Activated effector memory CD4-positive, alpha-beta T cell treated with Interleukin-2 at 50 U/mL for 16 hours (primary cell): ENCODE measurements at regions not wholly inside any gene's neighbourhood (a gene's known extent, or its start where the extent isn't known, plus 50 kb on each side); places are given as distances from the start of the nearest gene placed in this dataset.

ENCODE experiments used
- DNase-seq: peaks from one replicate; pipeline ENCODE4 v3.0.0-alpha.2; 2020

DNA sequence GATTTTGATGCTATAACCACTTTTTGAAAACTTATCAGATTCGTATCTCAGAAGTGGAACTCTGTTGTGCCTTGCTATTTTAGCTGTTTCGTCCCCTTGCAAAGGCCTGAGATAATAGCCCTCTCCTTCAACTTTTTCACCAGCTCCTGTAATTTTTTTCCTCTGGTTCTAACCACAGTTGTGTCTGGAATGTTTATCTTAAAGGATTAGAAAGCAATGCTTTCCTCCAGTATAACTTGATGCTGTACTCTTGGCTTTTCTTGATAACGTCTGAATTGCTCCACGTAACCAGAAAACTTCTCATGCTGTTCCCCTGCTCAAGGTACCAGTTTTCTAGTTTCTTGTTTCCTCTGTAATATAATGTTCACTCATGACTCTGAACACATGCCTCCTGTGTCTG, 209.4 kb downstream of the DTWD2 start:
- no peak for DNase-seq

GRCh38 chr5:118777189-118777736, 211.1 kb downstream of the DTWD2 start:
- no peak for DNase-seq

DNA sequence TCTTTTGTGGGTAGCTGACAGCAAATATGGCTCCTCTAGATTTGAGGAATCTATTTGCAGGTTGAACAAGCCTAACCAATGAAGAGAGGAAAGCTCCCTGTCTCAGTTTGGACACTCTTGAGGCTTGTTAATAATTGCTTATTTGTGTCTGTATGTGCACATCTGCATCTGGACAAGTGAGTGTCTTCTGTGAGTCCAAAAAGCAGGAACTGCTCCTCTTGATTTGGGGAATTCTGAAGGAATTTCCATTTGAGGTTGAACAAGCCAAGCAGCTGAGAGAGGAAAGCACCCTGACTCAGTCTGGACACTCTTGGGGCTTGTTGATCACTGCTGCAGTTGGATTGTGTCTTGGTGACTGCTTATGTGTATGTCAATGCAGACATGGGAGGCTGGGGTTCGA, 211.6 kb downstream of the DTWD2 start:
- DNase-seq = no peak

GRCh38 chr5:118775790-118776499, 212.4 kb downstream of the DTWD2 start:
- DNase-seq = no peak

DNA sequence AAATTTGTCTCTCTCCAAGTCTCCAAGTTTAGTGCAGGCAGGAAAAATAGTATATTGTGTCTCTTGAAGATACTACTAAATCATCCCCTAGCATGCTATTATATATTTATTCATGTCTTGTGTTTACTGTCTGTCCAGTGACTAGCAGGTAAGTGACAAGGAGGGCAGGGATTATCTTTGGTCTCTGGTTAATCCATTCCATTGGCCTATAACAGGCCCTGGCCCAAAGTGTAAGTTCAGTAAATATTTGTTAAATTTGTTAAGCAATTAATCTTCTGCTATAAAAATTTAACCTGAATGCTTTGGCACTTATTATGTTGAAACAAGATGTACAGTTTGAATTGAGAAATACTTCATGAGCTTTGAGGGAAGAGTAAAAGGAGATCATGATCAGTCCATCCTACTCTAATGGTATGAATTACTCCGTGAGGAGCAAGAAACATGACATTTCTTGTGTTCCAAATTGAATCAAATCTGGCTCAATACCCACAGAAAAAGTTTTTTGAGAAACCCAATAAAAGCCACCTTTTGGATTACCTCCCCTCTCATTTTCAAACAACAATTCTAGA, 219.7 kb downstream of the DTWD2 start:
- DNase-seq = no peak

DNA sequence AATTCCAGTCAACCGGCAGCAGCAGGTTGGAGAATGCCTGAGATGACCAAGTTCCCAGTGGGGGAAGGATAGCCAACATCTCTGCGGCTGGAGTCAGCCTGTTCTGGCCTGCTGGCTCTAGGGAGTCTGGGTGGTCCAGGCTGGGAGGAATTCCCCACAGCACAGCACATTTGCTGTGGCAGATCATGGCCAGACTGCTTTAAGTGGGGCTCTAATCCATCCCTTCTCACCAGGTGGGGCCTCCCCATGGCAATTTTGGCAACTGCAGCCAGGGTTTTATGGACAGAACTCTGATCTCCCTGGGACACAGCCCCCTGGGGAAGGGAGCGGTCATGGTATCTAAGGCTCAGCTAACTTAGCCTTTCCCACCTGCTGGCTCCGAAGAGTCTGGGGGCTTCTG, 226.1 kb downstream of the DTWD2 start:
- DNase-seq = no peak

DNA sequence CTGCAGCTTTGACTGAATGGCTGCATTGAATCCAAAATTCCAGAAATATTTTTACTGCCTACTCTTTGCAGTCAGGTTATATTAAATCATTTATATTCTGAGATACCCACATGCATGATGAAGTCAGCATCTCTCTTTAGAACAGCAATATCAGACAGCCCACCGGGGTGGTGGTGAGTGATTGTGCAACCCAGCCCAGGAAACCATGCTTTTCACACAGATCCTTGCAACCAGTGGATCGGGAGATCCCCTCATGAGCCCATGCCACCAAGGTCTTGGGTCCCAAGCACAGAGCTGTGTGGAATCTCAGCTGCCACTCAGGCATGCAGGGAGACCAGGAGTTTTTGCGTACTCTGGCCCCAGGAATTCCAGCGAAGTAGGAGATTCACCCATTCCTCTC, 226.5 kb downstream of the DTWD2 start:
- DNase-seq = no peak

- DNase-seq = no peak
Measured at GRCh38 chr5:118752969-118753368, 235.4 kb downstream of the DTWD2 start.

- DNase-seq = no peak
Measured at GRCh38 chr5:118736396-118736795, 252.0 kb downstream of the DTWD2 start.

GRCh38 chr5:118733394-118733793, 255.0 kb downstream of the DTWD2 start:
- no peak for DNase-seq

DNA sequence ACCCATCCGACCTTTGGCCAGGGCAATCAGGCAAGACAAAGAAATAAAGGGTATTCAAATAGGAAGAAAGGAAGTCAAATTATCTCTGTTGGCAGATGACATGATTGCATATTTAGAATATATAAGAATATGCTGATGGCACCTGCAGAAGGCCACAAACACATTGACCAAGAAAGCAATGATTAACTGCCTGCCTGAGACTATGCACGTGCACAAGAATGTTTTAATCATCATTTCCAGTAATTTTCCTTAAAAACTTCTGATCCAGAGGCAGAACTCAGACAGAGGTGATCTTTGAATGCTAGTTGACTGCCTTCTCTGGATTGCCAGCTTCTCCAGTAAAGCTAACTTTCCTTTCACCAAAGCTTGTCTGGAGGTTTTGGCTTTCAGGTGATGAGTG, 260.2 kb downstream of the DTWD2 start:
- DNase-seq = no peak

DNA sequence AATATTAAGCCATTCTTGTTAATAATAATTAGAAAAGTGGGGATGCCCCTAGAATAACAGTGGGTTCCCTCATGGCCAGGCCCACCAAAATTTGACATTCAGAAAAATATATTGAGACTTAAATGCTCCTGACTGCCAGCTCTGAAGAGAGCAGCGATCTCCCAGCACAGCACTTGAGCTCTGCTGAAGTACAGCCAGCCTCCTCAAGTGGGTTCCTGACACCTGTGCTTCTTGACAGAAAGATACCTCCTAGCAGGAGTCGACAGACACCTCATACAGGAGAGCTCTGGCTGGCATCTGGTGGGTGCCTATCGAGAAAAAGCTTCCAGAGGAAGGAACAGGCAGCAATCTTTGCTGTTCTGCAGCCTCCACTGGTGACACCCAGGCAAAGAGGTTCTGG, 261.5 kb downstream of the DTWD2 start:
- no peak for DNase-seq

- no peak for DNase-seq
Measured at GRCh38 chr5:118723021-118723338, 265.4 kb downstream of the DTWD2 start.

- no peak for DNase-seq
Measured at GRCh38 chr5:118722122-118723020, 266.0 kb downstream of the DTWD2 start.

DNA sequence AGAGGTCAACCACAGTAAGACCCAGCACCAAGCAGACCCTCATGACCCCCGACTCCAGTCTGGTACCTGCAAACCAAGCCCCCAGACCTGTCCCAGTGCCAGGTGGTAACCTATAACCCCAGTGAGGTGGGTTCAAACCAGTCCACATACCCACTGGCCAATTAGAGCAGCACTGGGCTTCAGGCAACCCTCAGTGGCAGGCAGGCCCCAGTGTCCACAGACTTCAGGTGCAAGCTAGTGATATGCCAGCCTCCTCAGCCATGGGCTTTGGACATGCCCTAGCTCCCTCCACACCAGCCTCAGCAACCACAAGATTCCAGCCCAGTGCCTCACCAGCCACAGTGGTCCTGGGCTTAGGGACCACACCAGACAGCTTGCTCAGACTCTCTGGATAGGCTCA, 276.6 kb downstream of the DTWD2 start:
- no peak for DNase-seq

DNA sequence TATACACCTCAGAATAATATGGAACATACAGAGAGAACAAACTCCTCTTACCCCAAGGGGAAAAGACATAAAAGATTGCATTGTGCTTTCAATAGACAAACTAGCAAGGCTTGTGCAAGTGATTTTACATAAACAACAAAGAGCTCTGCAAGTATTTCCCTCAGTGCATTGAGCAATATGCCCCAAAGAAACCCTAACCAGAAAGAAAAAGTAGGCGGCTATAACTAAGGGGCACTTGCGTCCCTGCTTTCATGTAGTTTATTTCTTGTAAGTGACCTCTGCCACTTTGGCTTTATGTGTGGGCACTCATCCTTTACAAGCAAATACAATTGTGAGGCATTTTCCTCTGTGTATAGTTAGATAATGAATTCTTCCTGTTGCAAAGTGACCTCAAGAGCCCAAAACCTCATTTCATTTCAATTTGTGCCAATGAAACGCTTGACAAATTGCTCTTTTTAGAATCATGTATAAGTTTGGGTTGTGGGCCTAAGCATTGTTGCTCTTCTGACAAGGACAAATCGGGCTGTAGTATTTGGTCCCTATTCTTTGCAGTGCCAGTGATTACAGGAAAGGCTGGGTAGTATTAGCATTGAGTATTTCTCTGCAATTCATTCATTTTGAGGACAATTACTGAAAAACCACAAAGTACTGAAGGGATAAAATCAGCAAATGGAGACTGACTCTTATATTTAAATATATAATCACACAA, 282.2 kb downstream of the DTWD2 start:
- no peak for DNase-seq

DNA sequence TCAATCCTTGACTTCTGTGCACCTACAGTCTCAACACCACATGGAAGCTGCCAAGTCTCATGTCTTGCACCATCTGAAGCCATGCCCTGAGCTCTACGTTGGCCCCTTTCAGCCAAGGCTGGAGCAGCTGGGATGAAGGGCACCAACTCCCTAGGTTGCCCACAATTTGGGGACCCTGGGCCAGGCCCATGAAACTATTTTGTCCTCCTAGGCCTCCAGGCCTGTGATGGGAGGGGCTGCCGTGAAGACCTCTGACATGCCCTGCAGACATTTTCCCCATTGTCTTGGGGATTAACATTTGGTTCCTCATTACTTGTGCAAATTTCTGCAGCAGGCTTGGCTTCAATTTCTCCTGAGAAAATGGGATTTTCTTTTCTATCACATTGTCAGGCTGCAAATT, 285.1 kb downstream of the DTWD2 start:
- DNase-seq = no peak

GRCh38 chr5:118701791-118702190, 286.6 kb downstream of the DTWD2 start:
- DNase-seq = no peak

- DNase-seq = no peak
Measured at GRCh38 chr5:118700510-118700909, 287.8 kb downstream of the DTWD2 start.

DNA sequence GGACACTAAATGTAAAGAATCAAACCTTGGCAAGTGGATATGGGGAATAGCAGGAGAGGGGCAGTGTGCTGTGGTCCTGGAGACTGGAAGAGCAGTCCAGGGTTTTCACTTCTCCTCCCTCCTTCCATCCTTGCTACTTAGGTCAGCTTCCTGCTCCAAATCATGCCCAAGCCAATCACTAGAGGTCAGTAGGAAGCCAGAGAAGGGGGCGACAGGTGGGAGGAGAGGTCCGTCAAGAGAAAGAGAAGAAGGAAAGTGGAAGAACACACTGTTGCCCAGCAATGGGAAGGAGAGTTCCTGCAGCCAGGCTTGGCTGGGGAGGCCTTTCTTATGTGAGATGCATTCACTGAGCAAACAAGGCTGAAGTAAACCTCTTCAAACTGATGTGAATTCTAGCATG, 289.6 kb downstream of the DTWD2 start:
- DNase-seq = no peak

DNA sequence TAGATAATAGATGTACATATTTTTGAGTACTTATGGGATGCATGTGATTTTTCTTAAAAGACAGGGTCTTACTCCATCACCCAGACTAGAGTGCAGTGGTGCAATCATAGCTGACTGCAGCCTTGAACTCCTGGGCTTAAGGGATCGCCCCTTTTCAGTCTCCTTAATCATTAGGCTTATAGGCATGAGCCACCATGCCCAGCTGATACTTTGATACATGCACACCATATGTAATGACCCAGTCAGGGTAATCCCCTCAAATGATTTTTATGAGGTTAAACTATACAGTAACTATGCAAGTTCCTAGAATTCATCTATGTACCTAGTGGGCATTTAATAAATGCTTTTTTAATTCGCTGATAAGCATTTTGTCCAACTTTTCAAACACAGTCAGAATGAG, 292.3 kb downstream of the DTWD2 start:
- DNase-seq = no peak

DNA sequence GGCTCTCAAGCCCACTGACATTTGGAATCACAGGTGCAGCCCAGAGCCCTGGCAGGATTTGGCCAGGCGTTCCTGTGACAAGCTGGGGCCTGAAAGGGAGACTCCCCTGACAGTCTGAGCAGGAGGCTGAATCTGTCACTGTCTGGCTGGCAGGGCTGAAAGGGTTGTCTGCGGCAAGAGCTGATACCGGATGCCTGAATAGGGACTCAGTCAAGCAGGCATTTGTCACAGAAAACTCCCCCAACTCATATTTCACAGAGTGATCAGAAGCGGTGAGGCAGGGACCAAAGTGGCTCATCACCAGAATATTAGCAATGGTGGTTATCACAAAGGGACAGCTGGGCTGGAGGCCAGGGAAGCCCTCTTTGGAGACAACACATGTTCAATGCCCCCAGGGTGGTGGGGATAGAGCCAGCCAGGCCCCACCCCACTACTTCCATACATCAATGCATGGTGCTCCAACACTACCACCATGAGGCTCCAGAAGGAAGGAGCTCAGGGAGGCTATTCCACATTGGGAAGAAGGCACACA, 295.5 kb downstream of the DTWD2 start:
- no peak for DNase-seq
